Activated CD4-positive, CD25-positive, alpha-beta regulatory T cell (primary cell): ENCODE measurements at regions not wholly inside any gene's neighbourhood (a gene's known extent, or its start where the extent isn't known, plus 50 kb on each side); places are given as distances from the start of the nearest gene placed in this dataset.
"Not testable (repeated sequence)": the region's sequence is repeated elsewhere in the genome, so short reads cannot be mapped to it uniquely, and the experiment has no call there.

Source experiments
- DNase-seq, 4 experiments: peaks; one replicate each; lab custom pipeline; 2025; lab: John Stamatoyannopoulos, UW

- no peak for DNase-seq
These were observed 91.9 kb downstream of the FCRL5 start for GRCh38 chr1:157460381-157460780.

GRCh38 chr1:157457279-157457678 lies 95.0 kb downstream of the FCRL5 start:
- no peak for DNase-seq

DNA sequence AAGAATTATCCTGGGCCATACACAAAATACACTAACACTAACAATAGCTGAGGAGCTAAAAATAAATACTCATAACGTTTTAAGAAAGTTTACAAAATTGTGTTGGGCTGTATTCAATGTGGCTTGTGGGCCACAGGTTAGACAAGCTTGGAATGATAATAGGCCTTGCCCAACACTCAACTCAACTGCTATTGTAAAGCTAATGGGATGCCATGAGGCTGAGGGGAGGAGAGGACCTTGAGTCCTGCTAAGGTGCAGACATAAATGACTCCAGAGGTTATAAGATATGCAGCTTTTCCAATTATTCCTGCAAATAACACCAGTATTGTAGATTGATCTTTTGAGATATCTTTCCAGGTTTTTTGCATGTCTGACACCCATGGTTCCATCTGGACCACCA lies 97.0 kb downstream of the FCRL5 start:
- DNase-seq, result no peak

- no peak for DNase-seq
These were observed 102.2 kb downstream of the FCRL5 start for GRCh38 chr1:157450106-157450505.

DNA sequence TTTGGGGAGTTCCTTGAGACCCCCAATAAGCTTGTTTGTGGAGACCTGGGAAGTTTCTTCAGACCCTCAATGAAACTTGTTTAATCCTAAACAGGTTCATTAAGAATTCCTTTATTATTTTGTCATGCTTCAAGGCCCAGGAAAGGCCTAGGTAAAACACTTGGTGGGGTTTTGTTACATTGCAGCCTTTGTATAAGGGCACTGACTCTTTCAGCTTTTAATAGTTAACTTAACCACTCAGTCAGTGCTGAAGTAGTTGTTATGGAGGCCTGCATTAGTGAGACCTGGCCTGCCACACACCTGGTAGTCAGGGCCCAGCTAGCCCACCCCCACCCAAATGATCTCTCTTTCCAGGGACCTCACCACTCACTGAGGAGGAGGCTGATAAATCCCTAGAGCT lies 103.7 kb downstream of the FCRL5 start:
- DNase-seq, result no peak

DNA sequence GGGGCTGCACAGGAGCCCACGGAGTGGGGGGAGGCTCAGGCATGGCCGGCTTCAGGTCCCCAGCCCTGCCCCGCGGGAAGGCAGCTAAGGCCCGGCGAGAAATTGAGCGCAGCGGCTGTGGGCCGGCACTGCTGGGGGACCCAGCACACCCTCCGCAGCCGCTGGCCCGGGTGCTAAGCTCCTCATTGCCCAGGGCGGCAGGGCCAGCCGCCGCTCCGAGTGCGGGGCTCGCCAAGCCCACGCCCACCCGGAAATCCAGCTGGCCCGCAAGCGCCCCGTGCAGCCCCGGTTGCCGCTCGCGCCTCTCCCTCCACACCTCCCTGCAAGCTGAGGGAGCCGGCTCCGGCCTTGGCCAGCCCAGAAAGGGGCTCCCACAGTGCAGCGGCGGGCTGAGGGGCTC lies 106.0 kb downstream of the FCRL5 start:
- DNase-seq, result not testable (repeated sequence)

- not testable (repeated sequence) for DNase-seq
These were observed 106.6 kb downstream of the FCRL5 start for GRCh38 chr1:157445616-157446140.

- no peak for DNase-seq
These were observed 110.2 kb downstream of the FCRL5 start for GRCh38 chr1:157442065-157442464.

DNA sequence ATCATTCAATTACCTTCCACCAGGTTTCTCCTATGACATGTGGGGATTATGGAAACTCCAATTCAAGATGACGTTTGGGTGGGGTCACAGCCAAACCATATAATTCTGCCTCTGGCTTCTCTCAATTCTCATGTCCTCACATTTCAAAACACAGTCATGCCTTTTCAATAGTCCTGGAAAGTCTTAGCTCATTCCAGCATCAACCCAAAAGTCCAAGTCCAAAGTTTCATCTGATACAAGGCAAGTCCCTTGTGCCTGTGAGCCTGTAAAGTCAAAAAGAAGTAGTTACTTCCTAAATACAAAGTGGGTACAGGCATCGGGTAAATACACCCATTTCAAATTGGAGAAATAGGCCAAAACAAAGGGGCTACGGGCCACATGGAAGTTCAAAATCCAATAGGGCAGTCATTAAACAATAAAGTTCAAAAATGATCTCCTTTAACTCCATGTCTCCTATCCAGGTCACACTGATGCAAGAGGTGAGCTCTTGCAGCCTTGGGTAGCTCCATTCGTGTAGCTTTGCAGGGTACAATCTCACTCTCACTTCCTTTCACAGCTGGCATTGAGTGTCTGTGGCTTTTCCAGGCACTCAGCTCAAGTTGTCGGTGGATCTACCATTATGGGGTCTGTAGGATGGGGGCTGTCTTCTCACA lies 112.9 kb downstream of the FCRL5 start:
- DNase-seq, result no peak

DNA sequence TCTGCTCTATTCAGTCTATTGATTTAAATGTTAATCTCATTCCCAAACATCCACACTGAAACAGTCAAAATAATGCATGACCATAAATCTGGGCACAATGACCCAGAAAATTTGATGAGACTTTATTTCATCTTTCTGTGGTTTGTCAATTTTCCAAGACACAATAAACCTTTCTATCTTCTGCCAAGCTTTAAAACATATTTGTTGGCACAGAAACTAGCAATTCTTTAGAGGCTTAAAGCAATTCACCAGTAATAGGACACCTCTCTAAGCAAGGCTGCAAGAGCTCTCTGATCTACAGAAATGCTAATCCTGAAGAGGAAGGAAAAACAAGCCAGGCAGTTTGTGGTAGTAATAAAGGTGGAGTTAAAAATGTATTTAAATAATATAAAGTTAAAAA lies 113.7 kb downstream of the FCRL5 start:
- DNase-seq, result no peak

DNA sequence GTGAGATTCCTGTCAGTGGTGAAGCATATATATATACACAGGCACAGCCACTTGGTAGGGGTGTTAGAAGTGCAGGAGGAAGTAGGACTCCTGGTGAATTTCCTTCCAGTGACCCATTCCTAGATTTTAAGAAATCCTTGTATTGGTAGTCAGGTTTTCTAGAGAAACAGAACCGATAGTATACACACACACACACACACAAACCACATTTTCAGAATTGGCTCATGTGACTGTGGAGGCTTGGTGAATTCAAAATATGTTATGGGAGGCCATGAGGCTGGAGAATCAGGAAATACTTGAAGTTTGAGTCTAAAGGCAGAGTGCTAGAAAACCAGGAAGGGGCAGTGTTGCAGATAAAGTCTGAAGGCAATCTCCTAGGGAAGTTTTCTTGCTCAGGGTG lies 114.2 kb downstream of the FCRL5 start:
- DNase-seq, result no peak

DNA sequence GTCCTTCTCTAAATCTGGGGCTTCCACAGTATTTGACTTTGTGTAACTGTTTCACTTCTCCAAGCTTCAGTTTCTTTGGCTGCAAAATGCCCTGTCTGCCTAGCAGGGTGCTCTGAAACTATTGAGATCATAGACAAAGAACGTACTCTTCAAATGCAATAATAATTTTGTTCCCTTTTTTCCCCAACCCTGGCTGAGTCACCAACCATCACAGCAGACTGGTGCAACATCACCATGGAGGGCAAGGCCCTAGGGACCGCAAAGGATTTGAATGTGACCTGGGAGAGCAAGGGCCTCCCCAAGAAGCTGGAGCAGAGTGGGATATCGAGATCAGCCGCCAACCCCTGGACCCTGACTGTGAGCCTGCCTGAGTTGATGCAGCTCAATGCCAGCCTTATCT lies 115.0 kb downstream of the FCRL5 start:
- DNase-seq, result no peak

DNA sequence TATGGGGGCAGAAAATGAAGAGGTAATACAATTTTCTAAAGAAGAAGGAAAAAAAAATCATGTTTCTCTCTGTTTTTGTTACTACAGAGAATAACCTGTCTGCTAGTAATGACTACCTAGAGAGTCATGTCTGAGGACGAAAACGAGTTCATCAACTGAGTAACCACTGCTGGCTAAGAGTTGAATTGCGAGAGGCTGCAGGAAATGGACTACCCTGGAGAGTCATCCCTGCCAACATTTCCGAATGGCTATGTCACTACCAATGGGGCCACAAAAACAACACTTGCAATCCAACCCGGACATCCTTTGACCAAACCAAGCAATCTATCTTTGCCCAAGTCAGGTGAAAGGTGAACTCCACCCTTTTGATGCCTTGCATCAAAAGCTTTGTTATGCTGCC lies 120.6 kb downstream of the FCRL5 start:
- no peak for DNase-seq

DNA sequence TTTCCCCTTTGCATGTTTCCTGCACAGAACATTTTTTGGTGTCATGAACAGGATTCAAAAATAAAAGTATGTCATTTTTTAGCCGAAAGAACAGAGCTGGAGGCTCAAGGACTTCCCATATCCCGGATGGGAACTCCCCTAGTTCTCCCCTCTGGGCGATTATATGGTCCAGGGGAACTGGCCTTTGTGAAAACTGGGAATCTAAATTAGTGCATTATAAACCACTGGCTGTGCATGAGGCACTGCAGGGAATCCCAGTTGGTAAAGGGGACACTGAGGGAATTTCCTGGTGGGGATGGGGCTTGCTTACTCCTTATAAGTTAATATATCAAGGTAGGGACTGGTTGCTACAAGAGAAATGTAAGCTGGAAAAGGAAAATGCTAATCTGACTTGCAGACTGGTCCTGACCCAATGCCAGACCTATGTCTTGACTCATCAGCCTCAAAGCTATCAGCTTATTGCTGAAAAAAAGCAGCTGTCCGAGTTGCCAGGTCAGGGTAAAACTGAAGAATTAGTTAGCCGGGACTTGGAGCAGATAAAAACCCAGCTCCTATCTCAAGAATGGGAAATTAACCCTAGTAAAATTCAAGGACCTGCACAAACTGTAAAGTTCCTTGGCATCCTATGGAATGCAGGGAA lies 122.6 kb downstream of the FCRL5 start:
- DNase-seq, result no peak

DNA sequence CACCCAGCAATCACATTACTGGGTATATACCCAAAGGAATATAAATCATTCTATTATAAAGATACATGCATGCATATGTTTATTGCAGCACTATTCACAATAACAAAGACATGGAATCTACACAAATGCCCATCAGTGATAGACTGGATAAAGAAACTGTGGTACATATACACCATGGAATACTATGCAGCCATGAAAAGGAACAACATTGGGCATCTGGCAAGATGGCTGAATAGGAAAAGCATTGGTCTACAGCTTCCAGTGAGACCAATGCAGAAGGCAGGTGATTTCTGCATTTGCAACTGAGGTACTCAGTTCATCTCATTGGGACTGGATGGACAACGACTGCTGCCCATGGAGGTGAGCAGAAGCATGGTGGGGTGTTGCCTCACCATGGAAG lies 128.6 kb downstream of the FCRL5 start:
- DNase-seq, result not testable (repeated sequence)

DNA sequence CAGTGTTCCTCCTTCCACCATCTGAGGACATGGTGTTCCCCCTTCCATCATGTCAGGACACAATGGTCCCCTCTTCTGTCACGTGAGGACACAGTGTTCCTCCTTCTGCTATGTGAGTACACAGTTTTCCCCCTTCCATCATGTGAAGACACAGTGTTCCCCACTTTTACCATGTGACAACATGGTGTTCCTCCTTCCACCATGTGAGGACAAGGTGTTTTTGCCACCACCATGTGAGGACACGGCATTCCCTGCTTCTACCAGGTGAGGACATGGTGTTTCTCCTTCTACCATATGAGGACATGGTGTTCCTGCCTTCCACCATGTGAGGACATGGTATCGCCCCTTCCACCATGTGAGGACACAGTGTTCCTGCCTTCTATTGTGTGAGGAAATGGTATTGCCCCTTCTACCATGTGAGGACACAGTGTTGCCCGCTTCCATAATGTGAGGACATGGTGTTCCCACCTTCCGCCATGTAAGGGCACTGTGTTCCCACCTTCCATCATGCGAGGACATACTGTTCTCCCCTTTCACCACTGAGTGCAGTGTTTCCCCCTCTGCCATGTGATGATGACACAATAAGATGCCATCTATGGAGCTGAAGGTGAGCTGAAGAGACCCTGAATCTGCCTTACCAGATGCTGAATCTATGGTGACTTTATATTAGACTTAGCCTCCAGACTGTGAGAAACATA lies 132.3 kb downstream of the FCRL5 start:
- no peak for DNase-seq

GRCh38 chr1:157418659-157419058 lies 133.7 kb downstream of the FCRL5 start:
- no peak for DNase-seq

- no peak for DNase-seq
These were observed 134.1 kb downstream of the FCRL5 start for GRCh38 chr1:157418231-157418630.

- no peak for DNase-seq
These were observed 136.7 kb downstream of the FCRL5 start for GRCh38 chr1:157415661-157416060.

- no peak for DNase-seq
These were observed 140.0 kb downstream of the FCRL5 start for GRCh38 chr1:157412308-157412707.

DNA sequence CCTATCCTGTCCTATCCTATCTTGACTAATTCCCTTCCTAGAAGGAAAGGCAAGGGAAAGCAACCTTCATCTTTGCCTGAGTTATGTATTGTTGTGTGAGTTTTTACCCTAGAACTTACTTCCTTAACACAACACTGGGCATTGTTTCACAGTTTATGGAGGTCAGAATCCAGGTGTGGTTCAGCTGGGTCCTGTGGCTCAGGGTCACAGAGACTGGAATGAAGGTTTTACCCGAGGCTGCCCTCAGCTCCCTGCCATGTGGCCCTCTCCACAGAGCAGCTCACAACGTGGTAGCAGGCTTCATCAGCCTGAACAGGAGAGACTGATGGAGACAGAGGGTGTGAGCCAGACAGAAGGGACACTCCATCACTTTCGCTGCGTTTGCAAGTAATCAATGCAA lies 140.5 kb downstream of the FCRL5 start:
- no peak for DNase-seq

DNA sequence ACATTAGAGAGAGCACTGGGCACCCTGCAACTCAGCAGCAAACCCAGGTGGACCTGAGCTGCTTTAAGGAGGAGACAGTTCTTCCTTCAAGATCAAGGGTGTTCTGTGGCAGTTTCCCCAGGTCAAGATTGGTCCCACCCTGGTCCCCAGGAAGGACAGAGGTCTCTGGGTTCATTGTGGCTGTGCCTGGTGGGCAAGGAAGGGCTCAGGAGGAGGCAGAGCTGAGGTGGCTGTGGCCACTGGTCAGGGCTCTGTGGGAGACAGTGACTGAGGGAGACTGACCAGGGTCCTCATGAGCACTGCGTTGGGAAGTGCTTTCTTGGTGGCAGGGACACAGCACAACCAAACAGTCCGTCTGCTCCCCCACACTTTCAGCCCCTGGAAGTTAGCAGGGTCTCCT lies 141.3 kb downstream of the FCRL5 start:
- no peak for DNase-seq

DNA sequence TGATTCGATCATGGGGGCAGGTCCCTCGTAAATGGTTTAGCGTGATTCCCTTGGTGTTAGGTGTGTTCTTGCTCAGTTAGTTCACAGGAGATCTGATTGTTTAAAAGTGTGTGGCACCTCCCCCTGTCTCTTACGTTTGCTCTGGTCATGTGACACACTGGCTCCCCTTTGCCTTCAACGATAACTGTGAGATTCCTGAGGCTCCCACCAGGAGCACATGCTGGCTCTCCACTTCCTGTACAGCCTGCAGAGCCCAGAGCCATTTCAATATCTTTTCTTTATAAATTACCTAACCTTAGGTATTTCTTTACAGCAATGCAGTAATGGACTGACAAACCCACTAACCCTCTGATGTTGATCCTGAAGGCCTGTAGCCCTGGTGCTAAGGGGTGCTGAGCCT lies 141.9 kb downstream of the FCRL5 start:
- no peak for DNase-seq
